ENCODE measurements at regions not wholly inside any gene's neighbourhood (a gene's known extent, or its start where the extent isn't known, plus 50 kb on each side); places are given as distances from the start of the nearest gene placed in this dataset.
"Not testable (repeated sequence)": the region's sequence is repeated elsewhere in the genome, so short reads cannot be mapped to it uniquely, and the experiment has no call there.

DNA sequence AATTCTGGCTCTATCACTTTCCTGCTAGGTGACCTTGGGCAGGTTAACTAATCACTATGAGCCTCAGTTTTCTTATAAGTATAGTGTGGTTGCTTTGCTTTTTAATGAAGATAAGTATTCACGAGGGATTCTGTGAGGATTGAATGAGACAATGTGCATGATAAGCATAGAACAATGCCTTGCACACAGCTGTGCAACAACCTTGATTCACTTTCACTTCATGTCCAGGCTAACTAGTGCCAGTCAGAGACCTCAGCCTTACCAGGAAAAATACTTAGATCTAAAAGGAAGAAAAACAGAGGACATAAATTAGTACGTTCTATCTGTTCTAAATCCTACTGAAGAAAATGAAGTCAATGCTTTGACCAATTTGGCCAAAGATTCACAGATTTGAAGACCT is 101.0 kb upstream of the NBPF9 start:
- TF ChIP-seq, protein P1, sequence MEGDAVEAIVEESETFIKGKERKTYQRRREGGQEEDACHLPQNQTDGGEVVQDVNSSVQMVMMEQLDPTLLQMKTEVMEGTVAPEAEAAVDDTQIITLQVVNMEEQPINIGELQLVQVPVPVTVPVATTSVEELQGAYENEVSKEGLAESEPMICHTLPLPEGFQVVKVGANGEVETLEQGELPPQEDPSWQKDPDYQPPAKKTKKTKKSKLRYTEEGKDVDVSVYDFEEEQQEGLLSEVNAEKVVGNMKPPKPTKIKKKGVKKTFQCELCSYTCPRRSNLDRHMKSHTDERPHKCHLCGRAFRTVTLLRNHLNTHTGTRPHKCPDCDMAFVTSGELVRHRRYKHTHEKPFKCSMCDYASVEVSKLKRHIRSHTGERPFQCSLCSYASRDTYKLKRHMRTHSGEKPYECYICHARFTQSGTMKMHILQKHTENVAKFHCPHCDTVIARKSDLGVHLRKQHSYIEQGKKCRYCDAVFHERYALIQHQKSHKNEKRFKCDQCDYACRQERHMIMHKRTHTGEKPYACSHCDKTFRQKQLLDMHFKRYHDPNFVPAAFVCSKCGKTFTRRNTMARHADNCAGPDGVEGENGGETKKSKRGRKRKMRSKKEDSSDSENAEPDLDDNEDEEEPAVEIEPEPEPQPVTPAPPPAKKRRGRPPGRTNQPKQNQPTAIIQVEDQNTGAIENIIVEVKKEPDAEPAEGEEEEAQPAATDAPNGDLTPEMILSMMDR (IDR thresholded peaks at IDR 0.05), result not testable (repeated sequence)
- not testable (repeated sequence) for TF ChIP-seq POLR2A (IDR thresholded peaks at IDR 0.05)

Measured in Peyer's patch (tissue), 4 donors.